ENCODE measurements at regions not wholly inside any gene's neighbourhood (a gene's known extent, or its start where the extent isn't known, plus 50 kb on each side); places are given as distances from the start of the nearest gene placed in this dataset.
A peak's percentile ranks its signal among the peaks of the same experiment; 100 is the strongest.
"Not testable (repeated sequence)": the region's sequence is repeated elsewhere in the genome, so short reads cannot be mapped to it uniquely, and the experiment has no call there.

GRCh38 chr4:183374950-183375555 is 52.8 kb upstream of the CLDN24 start:
- H3K27ac Mint-ChIP-seq, result no peak overlapping the region
- CTCF ChIA-PET, result no interaction called here
- H3K9me3 Mint-ChIP-seq (ENCODE audit: insufficient read depth), result peaks cover 27% of the 10 kb centered on the region
- H3K36me3 Mint-ChIP-seq (ENCODE audit: low read depth), result no peaks in the 10 kb centered on the region
- no peaks in the 10 kb centered on the region for H3K4me1 Mint-ChIP-seq (ENCODE audit: low read depth)
- DNase-seq (no peak), ATAC-seq (no peak)
- POLR2A ChIA-PET, result no interaction called here
- no peak overlapping the region for H3K4me3 Mint-ChIP-seq
- no peaks in the 10 kb centered on the region for H3K27me3 Mint-ChIP-seq (ENCODE audit: low read depth)

- DNase-seq, result no peak
- Mint-ChIP-seq H3K4me1 (ENCODE audit: low read depth) (no peaks in the 10 kb centered on the region), H3K27me3 (ENCODE audit: low read depth) (no peaks in the 10 kb centered on the region), H3K9me3 (ENCODE audit: insufficient read depth) (peaks cover 27% of the 10 kb centered on the region), H3K36me3 (ENCODE audit: low read depth) (no peaks in the 10 kb centered on the region), H3K27ac (no peak overlapping the region), H3K4me3 (no peak overlapping the region)
- ChIA-PET POLR2A (no interaction called here), CTCF (no interaction called here)
- no peak for ATAC-seq
These were observed 54.2 kb upstream of the CLDN24 start for GRCh38 chr4:183376381-183376780.

- Mint-ChIP-seq H3K4me1 (ENCODE audit: low read depth) (no peaks in the 10 kb centered on the region), H3K9me3 (ENCODE audit: insufficient read depth) (peaks cover 24% of the 10 kb centered on the region), H3K36me3 (ENCODE audit: low read depth) (no peaks in the 10 kb centered on the region), H3K27ac (no peak overlapping the region), H3K4me3 (no peak overlapping the region), H3K27me3 (ENCODE audit: low read depth) (no peaks in the 10 kb centered on the region)
- ATAC-seq, result no peak
- CTCF ChIA-PET, result no interaction called here
- DNase-seq, result no peak
- POLR2A ChIA-PET, result no interaction called here
These were observed 55.3 kb upstream of the CLDN24 start for GRCh38 chr4:183377491-183377890.

GRCh38 chr4:183378347-183378746 is 56.1 kb upstream of the CLDN24 start:
- H3K4me1 Mint-ChIP-seq (ENCODE audit: low read depth); CTCF ChIA-PET; DNase-seq; H3K27me3 Mint-ChIP-seq (ENCODE audit: low read depth); H3K36me3 Mint-ChIP-seq (ENCODE audit: low read depth); ATAC-seq; POLR2A ChIA-PET; H3K27ac Mint-ChIP-seq; H3K4me3 Mint-ChIP-seq: not testable (repeated sequence)
- H3K9me3 Mint-ChIP-seq (ENCODE audit: insufficient read depth), result peaks cover 15% of the 10 kb centered on the region

GRCh38 chr4:183380901-183381300 is 58.7 kb upstream of the CLDN24 start:
- no peak for ATAC-seq
- H3K27ac Mint-ChIP-seq, result no peak overlapping the region
- H3K9me3 Mint-ChIP-seq (ENCODE audit: insufficient read depth), result peaks cover 9% of the 10 kb centered on the region
- H3K36me3 Mint-ChIP-seq (ENCODE audit: low read depth), result no peaks in the 10 kb centered on the region
- peaks cover 2% of the 10 kb centered on the region for H3K27me3 Mint-ChIP-seq (ENCODE audit: low read depth)
- no peak for DNase-seq
- POLR2A ChIA-PET, result no interaction called here
- CTCF ChIA-PET, result interaction anchor here (0.8 kb wide), 1 partner anchor 91 kb away, joined by 3 read pairs; no protein-coding TSS in a partner anchor
- H3K4me1 Mint-ChIP-seq (ENCODE audit: low read depth), result no peaks in the 10 kb centered on the region
- H3K4me3 Mint-ChIP-seq, result no peak overlapping the region

GRCh38 chr4:183383606-183384005 is 60.8 kb upstream of the CDKN2AIP start:
- H3K27ac Mint-ChIP-seq, result no peak overlapping the region
- ChIA-PET CTCF (no interaction called here), POLR2A (no interaction called here)
- H3K9me3 Mint-ChIP-seq (ENCODE audit: insufficient read depth), result no peaks in the 10 kb centered on the region
- no peaks in the 10 kb centered on the region for H3K36me3 Mint-ChIP-seq (ENCODE audit: low read depth)
- no peaks in the 10 kb centered on the region for H3K4me1 Mint-ChIP-seq (ENCODE audit: low read depth)
- H3K27me3 Mint-ChIP-seq (ENCODE audit: low read depth), result peaks cover 2% of the 10 kb centered on the region
- H3K4me3 Mint-ChIP-seq, result no peak overlapping the region
- no peak for DNase-seq
- no peak for ATAC-seq

GRCh38 chr4:183384516-183384915 is 59.9 kb upstream of the CDKN2AIP start:
- POLR2A ChIA-PET, result no interaction called here
- H3K9me3 Mint-ChIP-seq (ENCODE audit: insufficient read depth), result no peaks in the 10 kb centered on the region
- H3K4me3 Mint-ChIP-seq, result no peak overlapping the region
- CTCF ChIA-PET, result no interaction called here
- DNase-seq (no peak), ATAC-seq (no peak)
- H3K36me3 Mint-ChIP-seq (ENCODE audit: low read depth), result no peaks in the 10 kb centered on the region
- no peaks in the 10 kb centered on the region for H3K4me1 Mint-ChIP-seq (ENCODE audit: low read depth)
- no peak overlapping the region for H3K27ac Mint-ChIP-seq
- H3K27me3 Mint-ChIP-seq (ENCODE audit: low read depth), result peaks cover 2% of the 10 kb centered on the region

GRCh38 chr4:183384983-183385382 is 59.5 kb upstream of the CDKN2AIP start:
- H3K27me3 Mint-ChIP-seq (ENCODE audit: low read depth), result peaks cover 2% of the 10 kb centered on the region
- H3K9me3 Mint-ChIP-seq (ENCODE audit: insufficient read depth), result no peaks in the 10 kb centered on the region
- H3K36me3 Mint-ChIP-seq (ENCODE audit: low read depth), result no peaks in the 10 kb centered on the region
- DNase-seq (no peak), ATAC-seq (no peak)
- ChIA-PET POLR2A (no interaction called here), CTCF (no interaction called here)
- no peak overlapping the region for H3K27ac Mint-ChIP-seq
- H3K4me3 Mint-ChIP-seq, result no peak overlapping the region
- H3K4me1 Mint-ChIP-seq (ENCODE audit: low read depth), result no peaks in the 10 kb centered on the region

GRCh38 chr4:183388021-183388420 is 56.4 kb upstream of the CDKN2AIP start:
- no peak overlapping the region for H3K27ac Mint-ChIP-seq
- DNase-seq (no peak), ATAC-seq (no peak)
- CTCF ChIA-PET, result no interaction called here
- H3K4me3 Mint-ChIP-seq, result no peak overlapping the region
- peaks cover 6% of the 10 kb centered on the region for H3K4me1 Mint-ChIP-seq (ENCODE audit: low read depth)
- no peaks in the 10 kb centered on the region for H3K36me3 Mint-ChIP-seq (ENCODE audit: low read depth)
- peaks cover 15% of the 10 kb centered on the region for H3K27me3 Mint-ChIP-seq (ENCODE audit: low read depth)
- no peaks in the 10 kb centered on the region for H3K9me3 Mint-ChIP-seq (ENCODE audit: insufficient read depth)
- POLR2A ChIA-PET, result no interaction called here

- H3K36me3 Mint-ChIP-seq (ENCODE audit: low read depth), result no peaks in the 10 kb centered on the region
- H3K9me3 Mint-ChIP-seq (ENCODE audit: insufficient read depth), result no peaks in the 10 kb centered on the region
- DNase-seq, result no peak
- H3K27me3 Mint-ChIP-seq (ENCODE audit: low read depth), result peaks cover 15% of the 10 kb centered on the region
- POLR2A ChIA-PET, result no interaction called here
- CTCF ChIA-PET, result no interaction called here
- no peak overlapping the region for H3K27ac Mint-ChIP-seq
- H3K4me3 Mint-ChIP-seq, result no peak overlapping the region
- H3K4me1 Mint-ChIP-seq (ENCODE audit: low read depth), result peaks cover 6% of the 10 kb centered on the region
- no peak for ATAC-seq
These were observed 55.7 kb upstream of the CDKN2AIP start for GRCh38 chr4:183388777-183389176.

GRCh38 chr4:183390374-183390773 is 54.1 kb upstream of the CDKN2AIP start:
- peaks cover 6% of the 10 kb centered on the region for H3K4me1 Mint-ChIP-seq (ENCODE audit: low read depth)
- H3K9me3 Mint-ChIP-seq (ENCODE audit: insufficient read depth), result no peaks in the 10 kb centered on the region
- ChIA-PET CTCF (no interaction called here), POLR2A (no interaction called here)
- no peak overlapping the region for H3K27ac Mint-ChIP-seq
- no peak for DNase-seq
- H3K36me3 Mint-ChIP-seq (ENCODE audit: low read depth), result no peaks in the 10 kb centered on the region
- H3K27me3 Mint-ChIP-seq (ENCODE audit: low read depth), result peaks cover 14% of the 10 kb centered on the region
- no peak for ATAC-seq
- no peak overlapping the region for H3K4me3 Mint-ChIP-seq

GRCh38 chr4:183391204-183391603 is 53.2 kb upstream of the CDKN2AIP start:
- Mint-ChIP-seq H3K9me3 (ENCODE audit: insufficient read depth) (no peaks in the 10 kb centered on the region), H3K4me1 (ENCODE audit: low read depth) (peaks cover 9% of the 10 kb centered on the region), H3K36me3 (ENCODE audit: low read depth) (no peaks in the 10 kb centered on the region), H3K27me3 (ENCODE audit: low read depth) (peaks cover 13% of the 10 kb centered on the region), H3K27ac (no peak overlapping the region), H3K4me3 (no peak overlapping the region)
- ChIA-PET POLR2A (no interaction called here), CTCF (interaction anchor here (0.9 kb wide), 1 partner anchor 19 kb away, joined by 3 read pairs; no protein-coding TSS in a partner anchor)
- DNase-seq (no peak), ATAC-seq (no peak)

- H3K36me3 Mint-ChIP-seq (ENCODE audit: low read depth), result no peaks in the 10 kb centered on the region
- ATAC-seq (peak; percentile 65), DNase-seq (no peak)
- peaks cover 20% of the 10 kb centered on the region for H3K4me1 Mint-ChIP-seq (ENCODE audit: low read depth)
- H3K27ac Mint-ChIP-seq, result no peak overlapping the region
- no peak overlapping the region for H3K4me3 Mint-ChIP-seq
- H3K27me3 Mint-ChIP-seq (ENCODE audit: low read depth), result peaks cover 13% of the 10 kb centered on the region
- no peaks in the 10 kb centered on the region for H3K9me3 Mint-ChIP-seq (ENCODE audit: insufficient read depth)
- POLR2A ChIA-PET, result no interaction called here
- CTCF ChIA-PET, result interaction anchor here (0.9 kb wide), 1 partner anchor 18 kb away, joined by 3 read pairs; no protein-coding TSS in a partner anchor
These were observed 52.1 kb upstream of the CDKN2AIP start for GRCh38 chr4:183392377-183392776.

Measured in activated CD8-positive, alpha-beta T cell treated with anti-CD3 and anti-CD28 coated beads, Interleukin-2, amount 10 ng/mL, durations not matched to agents 7 days and 5 days (primary cell).